WTC11 (cell line): ENCODE measurements at regions not wholly inside any gene's neighbourhood (a gene's known extent, or its start where the extent isn't known, plus 50 kb on each side); places are given as distances from the start of the nearest gene placed in this dataset.
A peak's percentile ranks its signal among the peaks of the same experiment; 100 is the strongest.

Source experiments
- ATAC-seq: fragments of 200-7000 bp; cut with Tn5 transposase; 2 replicates; pipeline ENCODE4 v1.10.0; 2021; ENCODE audit warnings: mild to moderate bottlenecking, moderate library complexity
- CTCF ChIA-PET: fragments of 300-600 bp; sonication (Branson Sonifier 250); formaldehyde crosslinking; loops from one replicate; lab custom pipeline; 2021; ENCODE audit warnings: antibody characterized with exemption; lab: Charles Lee
- POLR2A ChIA-PET: fragments of 350-600 bp; sonication (Branson Sonifier 250); formaldehyde crosslinking; loops from one replicate; lab custom pipeline; 2021; ENCODE audit warnings: antibody characterized with exemption; lab: Charles Lee
- DNase-seq: peaks from one replicate; pipeline ENCODE4 v3.0.0; 2021; ENCODE audit warnings: low spot score
- H3K27ac Mint-ChIP-seq: 2 replicates; pipeline ENCODE4 v1.8.0; 2021; ENCODE audit warnings: mixed read lengths
- H3K27me3 Mint-ChIP-seq: 2 replicates; pipeline ENCODE4 v1.8.0; 2021; ENCODE audit warnings: low read depth, mild to moderate bottlenecking, moderate library complexity, mixed read lengths
- H3K36me3 Mint-ChIP-seq: 2 replicates; pipeline ENCODE4 v1.8.0; 2021; ENCODE audit warnings: mixed read lengths
- H3K4me1 Mint-ChIP-seq: 2 replicates; pipeline ENCODE4 v1.8.0; 2022; ENCODE audit warnings: mixed read lengths
- H3K4me3 Mint-ChIP-seq: 2 replicates; pipeline ENCODE4 v1.8.0; 2021; ENCODE audit warnings: mild to moderate bottlenecking, moderate library complexity, mixed read lengths
- H3K9me3 Mint-ChIP-seq: 2 replicates; pipeline ENCODE4 v1.8.0; 2021; ENCODE audit warnings: mixed read lengths
- EMX1 ChIP-seq: fragments of 250-450 bp; sonication (Bioruptor Pico); IDR thresholded peaks from 2 replicates; pipeline ENCODE4 v1.8.0; 2021; ENCODE audit warnings: mild to moderate bottlenecking
- FOXP1 ChIP-seq: sonication (generic); formaldehyde crosslinking; IDR thresholded peaks from 2 replicates; pipeline ENCODE4 v1.8.0; 2022; ENCODE audit warnings: missing genetic modification reagents, mild to moderate bottlenecking, moderate library complexity, borderline replicate concordance
- GABPB1 ChIP-seq: sonication (generic); formaldehyde crosslinking; IDR thresholded peaks from 2 replicates; pipeline ENCODE4 v1.8.1; 2023; ENCODE audit warnings: mild to moderate bottlenecking, missing genetic modification reagents
- GRHL2 ChIP-seq: fragments of 250-450 bp; sonication (Bioruptor Pico); IDR thresholded peaks from 2 replicates; pipeline ENCODE4 v1.8.0; 2022; ENCODE audit warnings: mild to moderate bottlenecking, moderate library complexity; ENCODE audit not compliant: insufficient replicate concordance, severe bottlenecking
- HMGA2 ChIP-seq: fragments of 250-450 bp; sonication (Bioruptor Pico); IDR thresholded peaks from 2 replicates; pipeline ENCODE4 v1.4.0; 2021; ENCODE audit warnings: mild to moderate bottlenecking, moderate library complexity
- IRF2 ChIP-seq: sonication (generic); formaldehyde crosslinking; IDR thresholded peaks from 2 replicates; pipeline ENCODE4 v1.8.0; 2022; ENCODE audit warnings: low read depth, missing genetic modification reagents, borderline replicate concordance
- NFYB ChIP-seq: sonication (generic); formaldehyde crosslinking; conservative IDR thresholded peaks from 2 replicates; pipeline ENCODE4 v1.8.0; 2022; ENCODE audit warnings: low read depth, missing genetic modification reagents
- NR2C2 ChIP-seq: sonication (generic); formaldehyde crosslinking; IDR thresholded peaks from 2 replicates; pipeline ENCODE4 v1.8.0; 2022; ENCODE audit warnings: mild to moderate bottlenecking, missing genetic modification reagents
- NR3C1 ChIP-seq: sonication (generic); formaldehyde crosslinking; conservative IDR thresholded peaks from 2 replicates; pipeline ENCODE4 v1.8.1; 2023; ENCODE audit warnings: low read depth, mild to moderate bottlenecking, missing genetic modification reagents
- OVOL2 ChIP-seq: fragments of 250-450 bp; sonication (Bioruptor Pico); IDR thresholded peaks from 2 replicates; pipeline ENCODE4 v1.9.0; 2021; ENCODE audit warnings: mild to moderate bottlenecking, borderline replicate concordance
- RORB ChIP-seq: fragments of 250-450 bp; sonication (Bioruptor Pico); IDR thresholded peaks from 2 replicates; pipeline ENCODE4 v1.9.0; 2021; ENCODE audit warnings: mild to moderate bottlenecking
- SMAD3 ChIP-seq: sonication (generic); formaldehyde crosslinking; IDR thresholded peaks from 2 replicates; pipeline ENCODE4 v1.8.0; 2022; ENCODE audit warnings: missing genetic modification reagents, mild to moderate bottlenecking, borderline replicate concordance
- SOX15 ChIP-seq: fragments of 250-450 bp; sonication (Bioruptor Pico); IDR thresholded peaks from 2 replicates; pipeline ENCODE4 v1.9.0; 2021; ENCODE audit warnings: mild to moderate bottlenecking
- SP1 ChIP-seq: sonication (generic); formaldehyde crosslinking; conservative IDR thresholded peaks from 2 replicates; pipeline ENCODE4 v1.8.1; 2022; ENCODE audit warnings: missing genetic modification reagents
- ZBTB21 ChIP-seq: sonication (generic); formaldehyde crosslinking; IDR thresholded peaks from 2 replicates; pipeline ENCODE4 v1.8.1; 2023; ENCODE audit warnings: mild to moderate bottlenecking, missing genetic modification reagents, borderline replicate concordance
- ZNF138 ChIP-seq: sonication (generic); formaldehyde crosslinking; conservative IDR thresholded peaks from 2 replicates; pipeline ENCODE4 v1.8.1; 2022; ENCODE audit warnings: mild to moderate bottlenecking, moderate library complexity, missing genetic modification reagents
- TF ChIP-seq, protein P1 (sequence below): sonication (generic); formaldehyde crosslinking; IDR thresholded peaks from 2 replicates; pipeline ENCODE4 v1.8.0; 2023; ENCODE audit warnings: mild to moderate bottlenecking, missing genetic modification reagents
- TF ChIP-seq, protein P2 (sequence below): sonication (generic); formaldehyde crosslinking; IDR thresholded peaks from 2 replicates; pipeline ENCODE4 v1.8.1; 2023; ENCODE audit warnings: mild to moderate bottlenecking, missing genetic modification reagents
- TF ChIP-seq, protein P3 (sequence below): sonication (generic); formaldehyde crosslinking; IDR thresholded peaks from 2 replicates; pipeline ENCODE4 v1.8.1; 2023; ENCODE audit warnings: mild to moderate bottlenecking, missing genetic modification reagents, moderate library complexity
- TF ChIP-seq, protein P4 (sequence below): sonication (generic); formaldehyde crosslinking; IDR thresholded peaks from 2 replicates; pipeline ENCODE4 v1.8.1; 2023; ENCODE audit warnings: mild to moderate bottlenecking, missing genetic modification reagents, moderate library complexity
- TF ChIP-seq, protein P5 (sequence below): fragments of 250-450 bp; sonication (Bioruptor Pico); IDR thresholded peaks from 2 replicates; pipeline ENCODE4 v1.9.0; 2021; ENCODE audit warnings: moderate library complexity, mild to moderate bottlenecking, inconsistent platforms, borderline replicate concordance
- TF ChIP-seq, protein P6 (sequence below): sonication (generic); formaldehyde crosslinking; IDR thresholded peaks from 2 replicates; pipeline ENCODE4 v1.8.1; 2022; ENCODE audit warnings: mild to moderate bottlenecking, missing genetic modification reagents, moderate library complexity, borderline replicate concordance
- TF ChIP-seq, protein P7 (sequence below): sonication (generic); formaldehyde crosslinking; IDR thresholded peaks from 2 replicates; pipeline ENCODE4 v1.8.1; 2022; ENCODE audit warnings: mild to moderate bottlenecking, moderate library complexity, missing genetic modification reagents
- TF ChIP-seq, protein P8 (sequence below): fragments of 250-450 bp; sonication (Bioruptor Pico); IDR thresholded peaks from 2 replicates; pipeline ENCODE4 v1.8.0; 2021; ENCODE audit warnings: mild to moderate bottlenecking

DNA sequence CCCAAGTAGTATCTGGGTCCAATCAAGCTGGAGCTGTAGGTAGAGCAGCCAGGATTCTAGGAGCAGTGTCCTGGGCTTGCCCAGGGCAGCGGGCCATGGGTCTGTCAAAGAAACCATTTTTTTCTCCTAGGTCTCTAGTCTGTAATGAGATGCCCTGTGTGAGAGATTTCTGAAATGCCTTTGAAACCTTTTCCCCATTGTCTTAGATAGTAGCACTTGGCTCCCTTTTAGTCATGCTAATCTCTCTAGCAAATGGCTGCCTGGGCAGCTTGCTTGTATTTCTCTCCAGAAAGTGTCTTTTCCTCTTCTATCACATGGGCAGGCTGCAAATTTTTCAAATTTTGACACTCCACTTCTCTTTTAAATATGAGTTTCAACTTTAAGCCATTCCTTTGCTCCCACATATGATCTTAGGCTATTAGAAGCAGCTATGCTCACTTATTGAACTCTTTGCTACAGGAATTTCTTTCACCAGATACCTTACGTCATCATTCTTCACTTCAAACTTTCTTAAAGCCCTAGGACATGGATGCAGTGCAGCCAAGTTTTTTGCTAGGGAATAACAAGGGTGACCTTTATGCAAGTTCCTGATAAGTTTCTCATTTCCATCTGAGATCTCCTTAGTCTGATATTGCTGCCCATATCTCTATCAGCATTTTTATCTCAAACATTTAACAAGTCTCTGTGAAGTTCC is 890.2 kb upstream of the VRK2 start:
- Mint-ChIP-seq H3K4me3 (no peak overlapping the region), H3K27ac (peak overlapping the region; percentile 20)
- ATAC-seq, result peak; percentile 95
- peak; percentile 10 for DNase-seq
- TF ChIP-seq, protein P1, sequence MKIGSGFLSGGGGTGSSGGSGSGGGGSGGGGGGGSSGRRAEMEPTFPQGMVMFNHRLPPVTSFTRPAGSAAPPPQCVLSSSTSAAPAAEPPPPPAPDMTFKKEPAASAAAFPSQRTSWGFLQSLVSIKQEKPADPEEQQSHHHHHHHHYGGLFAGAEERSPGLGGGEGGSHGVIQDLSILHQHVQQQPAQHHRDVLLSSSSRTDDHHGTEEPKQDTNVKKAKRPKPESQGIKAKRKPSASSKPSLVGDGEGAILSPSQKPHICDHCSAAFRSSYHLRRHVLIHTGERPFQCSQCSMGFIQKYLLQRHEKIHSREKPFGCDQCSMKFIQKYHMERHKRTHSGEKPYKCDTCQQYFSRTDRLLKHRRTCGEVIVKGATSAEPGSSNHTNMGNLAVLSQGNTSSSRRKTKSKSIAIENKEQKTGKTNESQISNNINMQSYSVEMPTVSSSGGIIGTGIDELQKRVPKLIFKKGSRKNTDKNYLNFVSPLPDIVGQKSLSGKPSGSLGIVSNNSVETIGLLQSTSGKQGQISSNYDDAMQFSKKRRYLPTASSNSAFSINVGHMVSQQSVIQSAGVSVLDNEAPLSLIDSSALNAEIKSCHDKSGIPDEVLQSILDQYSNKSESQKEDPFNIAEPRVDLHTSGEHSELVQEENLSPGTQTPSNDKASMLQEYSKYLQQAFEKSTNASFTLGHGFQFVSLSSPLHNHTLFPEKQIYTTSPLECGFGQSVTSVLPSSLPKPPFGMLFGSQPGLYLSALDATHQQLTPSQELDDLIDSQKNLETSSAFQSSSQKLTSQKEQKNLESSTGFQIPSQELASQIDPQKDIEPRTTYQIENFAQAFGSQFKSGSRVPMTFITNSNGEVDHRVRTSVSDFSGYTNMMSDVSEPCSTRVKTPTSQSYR (CRISPR knock-in tag), result no peak
- no peak for TF ChIP-seq ZBTB21 (CRISPR knock-in tag)
- TF ChIP-seq HMGA2 (CRISPR knock-in tag), result no peak
- no peak for TF ChIP-seq NR2C2
- TF ChIP-seq SOX15, result no peak
- no peak for TF ChIP-seq SMAD3 (CRISPR knock-in tag)
- TF ChIP-seq OVOL2 (CRISPR knock-in tag), result no peak
- TF ChIP-seq GRHL2, result no peak
- TF ChIP-seq, protein P2, sequence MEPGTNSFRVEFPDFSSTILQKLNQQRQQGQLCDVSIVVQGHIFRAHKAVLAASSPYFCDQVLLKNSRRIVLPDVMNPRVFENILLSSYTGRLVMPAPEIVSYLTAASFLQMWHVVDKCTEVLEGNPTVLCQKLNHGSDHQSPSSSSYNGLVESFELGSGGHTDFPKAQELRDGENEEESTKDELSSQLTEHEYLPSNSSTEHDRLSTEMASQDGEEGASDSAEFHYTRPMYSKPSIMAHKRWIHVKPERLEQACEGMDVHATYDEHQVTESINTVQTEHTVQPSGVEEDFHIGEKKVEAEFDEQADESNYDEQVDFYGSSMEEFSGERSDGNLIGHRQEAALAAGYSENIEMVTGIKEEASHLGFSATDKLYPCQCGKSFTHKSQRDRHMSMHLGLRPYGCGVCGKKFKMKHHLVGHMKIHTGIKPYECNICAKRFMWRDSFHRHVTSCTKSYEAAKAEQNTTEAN (CRISPR knock-in tag), result no peak
- TF ChIP-seq SP1 (CRISPR knock-in tag), result no peak
- TF ChIP-seq, protein P3, sequence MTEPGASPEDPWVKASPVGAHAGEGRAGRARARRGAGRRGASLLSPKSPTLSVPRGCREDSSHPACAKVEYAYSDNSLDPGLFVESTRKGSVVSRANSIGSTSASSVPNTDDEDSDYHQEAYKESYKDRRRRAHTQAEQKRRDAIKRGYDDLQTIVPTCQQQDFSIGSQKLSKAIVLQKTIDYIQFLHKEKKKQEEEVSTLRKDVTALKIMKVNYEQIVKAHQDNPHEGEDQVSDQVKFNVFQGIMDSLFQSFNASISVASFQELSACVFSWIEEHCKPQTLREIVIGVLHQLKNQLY (CRISPR knock-in tag), result no peak
- TF ChIP-seq, protein P4, sequence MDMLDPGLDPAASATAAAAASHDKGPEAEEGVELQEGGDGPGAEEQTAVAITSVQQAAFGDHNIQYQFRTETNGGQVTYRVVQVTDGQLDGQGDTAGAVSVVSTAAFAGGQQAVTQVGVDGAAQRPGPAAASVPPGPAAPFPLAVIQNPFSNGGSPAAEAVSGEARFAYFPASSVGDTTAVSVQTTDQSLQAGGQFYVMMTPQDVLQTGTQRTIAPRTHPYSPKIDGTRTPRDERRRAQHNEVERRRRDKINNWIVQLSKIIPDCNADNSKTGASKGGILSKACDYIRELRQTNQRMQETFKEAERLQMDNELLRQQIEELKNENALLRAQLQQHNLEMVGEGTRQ, result no peak
- no peak for TF ChIP-seq NR3C1 (CRISPR knock-in tag)
- TF ChIP-seq, protein P5, sequence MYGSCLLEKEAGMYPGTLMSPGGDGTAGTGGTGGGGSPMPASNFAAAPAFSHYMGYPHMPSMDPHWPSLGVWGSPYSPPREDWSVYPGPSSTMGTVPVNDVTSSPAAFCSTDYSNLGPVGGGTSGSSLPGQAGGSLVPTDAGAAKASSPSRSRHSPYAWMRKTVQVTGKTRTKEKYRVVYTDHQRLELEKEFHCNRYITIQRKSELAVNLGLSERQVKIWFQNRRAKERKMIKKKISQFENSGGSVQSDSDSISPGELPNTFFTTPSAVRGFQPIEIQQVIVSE, result no peak
- TF ChIP-seq, protein P6, sequence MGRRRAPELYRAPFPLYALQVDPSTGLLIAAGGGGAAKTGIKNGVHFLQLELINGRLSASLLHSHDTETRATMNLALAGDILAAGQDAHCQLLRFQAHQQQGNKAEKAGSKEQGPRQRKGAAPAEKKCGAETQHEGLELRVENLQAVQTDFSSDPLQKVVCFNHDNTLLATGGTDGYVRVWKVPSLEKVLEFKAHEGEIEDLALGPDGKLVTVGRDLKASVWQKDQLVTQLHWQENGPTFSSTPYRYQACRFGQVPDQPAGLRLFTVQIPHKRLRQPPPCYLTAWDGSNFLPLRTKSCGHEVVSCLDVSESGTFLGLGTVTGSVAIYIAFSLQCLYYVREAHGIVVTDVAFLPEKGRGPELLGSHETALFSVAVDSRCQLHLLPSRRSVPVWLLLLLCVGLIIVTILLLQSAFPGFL, result no peak
- no peak for TF ChIP-seq ZNF138
- no peak for TF ChIP-seq GABPB1 (CRISPR knock-in tag)
- TF ChIP-seq EMX1 (CRISPR knock-in tag), result no peak
- TF ChIP-seq FOXP1 (CRISPR knock-in tag), result no peak
- TF ChIP-seq, all 79 proteins: peak for 0
- Mint-ChIP-seq H3K36me3 (peaks cover 15% of the 10 kb centered on the region), H3K9me3 (peaks cover 32% of the 10 kb centered on the region), H3K27me3 (peaks cover 9% of the 10 kb centered on the region), H3K4me1 (peaks cover 27% of the 10 kb centered on the region)
- ChIA-PET POLR2A (no interaction called here), CTCF (no interaction called here)

DNA sequence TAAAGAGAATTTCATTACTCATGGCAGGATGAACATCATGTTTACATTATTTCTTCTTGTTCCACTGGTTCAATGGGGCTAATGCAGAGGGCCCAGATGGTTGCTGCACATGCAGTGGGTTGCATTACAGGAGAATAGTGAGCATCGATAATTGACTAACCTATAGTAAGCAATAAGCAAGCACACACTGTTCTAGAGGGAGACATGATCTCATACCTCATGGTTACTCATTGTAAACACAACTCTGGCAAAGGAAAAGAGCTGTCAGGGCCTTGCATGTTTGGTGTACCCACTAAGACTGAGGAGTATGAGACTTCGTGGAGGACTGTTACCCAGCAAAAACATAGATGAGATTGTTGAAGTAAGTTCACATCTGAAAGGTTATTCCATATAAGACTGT is 885.6 kb upstream of the VRK2 start:
- H3K36me3 Mint-ChIP-seq, result peaks cover 10% of the 10 kb centered on the region
- TF ChIP-seq RORB (CRISPR knock-in tag) (no peak), NFYB (CRISPR knock-in tag) (no peak), IRF2 (CRISPR knock-in tag) (no peak)
- TF ChIP-seq, protein P7, sequence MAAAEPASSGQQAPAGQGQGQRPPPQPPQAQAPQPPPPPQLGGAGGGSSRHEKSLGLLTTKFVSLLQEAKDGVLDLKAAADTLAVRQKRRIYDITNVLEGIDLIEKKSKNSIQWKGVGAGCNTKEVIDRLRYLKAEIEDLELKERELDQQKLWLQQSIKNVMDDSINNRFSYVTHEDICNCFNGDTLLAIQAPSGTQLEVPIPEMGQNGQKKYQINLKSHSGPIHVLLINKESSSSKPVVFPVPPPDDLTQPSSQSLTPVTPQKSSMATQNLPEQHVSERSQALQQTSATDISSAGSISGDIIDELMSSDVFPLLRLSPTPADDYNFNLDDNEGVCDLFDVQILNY (CRISPR knock-in tag), result no peak
- TF ChIP-seq, protein P8, sequence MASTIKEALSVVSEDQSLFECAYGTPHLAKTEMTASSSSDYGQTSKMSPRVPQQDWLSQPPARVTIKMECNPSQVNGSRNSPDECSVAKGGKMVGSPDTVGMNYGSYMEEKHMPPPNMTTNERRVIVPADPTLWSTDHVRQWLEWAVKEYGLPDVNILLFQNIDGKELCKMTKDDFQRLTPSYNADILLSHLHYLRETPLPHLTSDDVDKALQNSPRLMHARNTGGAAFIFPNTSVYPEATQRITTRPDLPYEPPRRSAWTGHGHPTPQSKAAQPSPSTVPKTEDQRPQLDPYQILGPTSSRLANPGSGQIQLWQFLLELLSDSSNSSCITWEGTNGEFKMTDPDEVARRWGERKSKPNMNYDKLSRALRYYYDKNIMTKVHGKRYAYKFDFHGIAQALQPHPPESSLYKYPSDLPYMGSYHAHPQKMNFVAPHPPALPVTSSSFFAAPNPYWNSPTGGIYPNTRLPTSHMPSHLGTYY, result no peak
- TF ChIP-seq, protein P1 (CRISPR knock-in tag), result no peak
- TF ChIP-seq, all 79 proteins: peak for 0
- Mint-ChIP-seq H3K4me1 (peaks cover 22% of the 10 kb centered on the region), H3K9me3 (peaks cover 20% of the 10 kb centered on the region), H3K27me3 (peaks cover 4% of the 10 kb centered on the region; the same call in 1 of the 2 replicates), H3K27ac (no peak overlapping the region), H3K4me3 (no peak overlapping the region)
- ChIA-PET CTCF (no interaction called here), POLR2A (no interaction called here)
- ATAC-seq (no peak), DNase-seq (no peak)
